GM12892 (cell line): ENCODE measurements at regions not wholly inside any gene's neighbourhood (a gene's known extent, or its start where the extent isn't known, plus 50 kb on each side); places are given as distances from the start of the nearest gene placed in this dataset.

Experiments
- POLR2A ChIP-seq: IDR thresholded peaks from 2 replicates; pipeline ENCODE4 v1.6.1; 2011; ENCODE audit warnings: low read depth, low read length, control low read depth
- TAF1 ChIP-seq: IDR thresholded peaks from 2 replicates; pipeline ENCODE4 v1.6.1; 2011; ENCODE audit warnings: low read depth, mild to moderate bottlenecking, control low read depth, low read length, borderline replicate concordance

- TF ChIP-seq POLR2A (no peak), TAF1 (no peak)
Measured at GRCh38 chr6:19759117-19759880, 77.9 kb upstream of the ID4 start.
